ENCODE measurements at regions not wholly inside any gene's neighbourhood (a gene's known extent, or its start where the extent isn't known, plus 50 kb on each side); places are given as distances from the start of the nearest gene placed in this dataset.

DNA sequence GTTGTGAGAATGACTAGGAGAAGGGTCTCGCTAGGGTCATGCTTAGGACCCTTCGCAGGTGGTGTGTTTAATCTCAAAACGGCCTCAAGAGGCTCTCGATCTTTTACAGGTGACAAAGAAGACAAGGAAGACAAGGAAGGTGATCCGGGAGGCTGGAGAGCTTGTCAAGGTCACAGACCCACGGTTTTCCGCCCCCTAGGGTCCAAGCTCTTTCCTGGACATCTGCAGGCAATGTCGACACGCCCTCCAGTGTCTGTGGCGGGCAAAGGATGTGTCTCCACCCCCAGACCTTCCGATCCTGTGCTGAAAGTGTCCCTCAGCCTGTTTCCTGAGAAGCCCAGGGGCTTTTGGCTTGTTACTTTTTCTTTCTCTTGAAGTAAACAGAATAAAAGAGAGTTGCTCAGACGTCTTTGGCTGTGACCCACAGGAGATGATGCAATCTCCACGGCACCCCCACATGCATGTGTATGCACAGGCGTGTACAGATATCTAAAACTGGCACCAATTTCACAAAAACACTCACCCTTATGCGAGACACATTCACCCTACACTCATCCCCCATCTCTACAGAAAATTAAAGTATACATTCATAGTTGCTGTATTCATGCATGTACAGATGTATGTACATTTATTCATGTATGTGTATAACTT is 108.8 kb downstream of the KLF13 start:
- peak; percentile 56 for TF ChIP-seq POLR2AphosphoS5 (IDR thresholded peaks at IDR 0.05)
- TF ChIP-seq, protein P1, sequence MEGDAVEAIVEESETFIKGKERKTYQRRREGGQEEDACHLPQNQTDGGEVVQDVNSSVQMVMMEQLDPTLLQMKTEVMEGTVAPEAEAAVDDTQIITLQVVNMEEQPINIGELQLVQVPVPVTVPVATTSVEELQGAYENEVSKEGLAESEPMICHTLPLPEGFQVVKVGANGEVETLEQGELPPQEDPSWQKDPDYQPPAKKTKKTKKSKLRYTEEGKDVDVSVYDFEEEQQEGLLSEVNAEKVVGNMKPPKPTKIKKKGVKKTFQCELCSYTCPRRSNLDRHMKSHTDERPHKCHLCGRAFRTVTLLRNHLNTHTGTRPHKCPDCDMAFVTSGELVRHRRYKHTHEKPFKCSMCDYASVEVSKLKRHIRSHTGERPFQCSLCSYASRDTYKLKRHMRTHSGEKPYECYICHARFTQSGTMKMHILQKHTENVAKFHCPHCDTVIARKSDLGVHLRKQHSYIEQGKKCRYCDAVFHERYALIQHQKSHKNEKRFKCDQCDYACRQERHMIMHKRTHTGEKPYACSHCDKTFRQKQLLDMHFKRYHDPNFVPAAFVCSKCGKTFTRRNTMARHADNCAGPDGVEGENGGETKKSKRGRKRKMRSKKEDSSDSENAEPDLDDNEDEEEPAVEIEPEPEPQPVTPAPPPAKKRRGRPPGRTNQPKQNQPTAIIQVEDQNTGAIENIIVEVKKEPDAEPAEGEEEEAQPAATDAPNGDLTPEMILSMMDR (IDR thresholded peaks at IDR 0.05), result peak; percentile 12 to 80 (median 62)

Data from prostate gland (tissue), 2 donors.